ENCODE measurements at regions not wholly inside any gene's neighbourhood (a gene's known extent, or its start where the extent isn't known, plus 50 kb on each side); places are given as distances from the start of the nearest gene placed in this dataset.

- Histone ChIP-seq H3K27ac (no peak overlapping the region), H3K36me3 (no peaks in the 10 kb centered on the region), H3K9me3 (no peaks in the 10 kb centered on the region), H3K4me1 (no peaks in the 10 kb centered on the region), H3K27me3 (no peaks in the 10 kb centered on the region), H3K4me3 (no peak overlapping the region)
- peak; percentile 36 for DNase-seq (ENCODE audit: low spot score)
- TF ChIP-seq, protein P1, sequence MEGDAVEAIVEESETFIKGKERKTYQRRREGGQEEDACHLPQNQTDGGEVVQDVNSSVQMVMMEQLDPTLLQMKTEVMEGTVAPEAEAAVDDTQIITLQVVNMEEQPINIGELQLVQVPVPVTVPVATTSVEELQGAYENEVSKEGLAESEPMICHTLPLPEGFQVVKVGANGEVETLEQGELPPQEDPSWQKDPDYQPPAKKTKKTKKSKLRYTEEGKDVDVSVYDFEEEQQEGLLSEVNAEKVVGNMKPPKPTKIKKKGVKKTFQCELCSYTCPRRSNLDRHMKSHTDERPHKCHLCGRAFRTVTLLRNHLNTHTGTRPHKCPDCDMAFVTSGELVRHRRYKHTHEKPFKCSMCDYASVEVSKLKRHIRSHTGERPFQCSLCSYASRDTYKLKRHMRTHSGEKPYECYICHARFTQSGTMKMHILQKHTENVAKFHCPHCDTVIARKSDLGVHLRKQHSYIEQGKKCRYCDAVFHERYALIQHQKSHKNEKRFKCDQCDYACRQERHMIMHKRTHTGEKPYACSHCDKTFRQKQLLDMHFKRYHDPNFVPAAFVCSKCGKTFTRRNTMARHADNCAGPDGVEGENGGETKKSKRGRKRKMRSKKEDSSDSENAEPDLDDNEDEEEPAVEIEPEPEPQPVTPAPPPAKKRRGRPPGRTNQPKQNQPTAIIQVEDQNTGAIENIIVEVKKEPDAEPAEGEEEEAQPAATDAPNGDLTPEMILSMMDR (IDR thresholded peaks at IDR 0.05): no peak
Observed at GRCh38 chr20:24745206-24745605, 203.9 kb upstream of the CST7 start.

DNA sequence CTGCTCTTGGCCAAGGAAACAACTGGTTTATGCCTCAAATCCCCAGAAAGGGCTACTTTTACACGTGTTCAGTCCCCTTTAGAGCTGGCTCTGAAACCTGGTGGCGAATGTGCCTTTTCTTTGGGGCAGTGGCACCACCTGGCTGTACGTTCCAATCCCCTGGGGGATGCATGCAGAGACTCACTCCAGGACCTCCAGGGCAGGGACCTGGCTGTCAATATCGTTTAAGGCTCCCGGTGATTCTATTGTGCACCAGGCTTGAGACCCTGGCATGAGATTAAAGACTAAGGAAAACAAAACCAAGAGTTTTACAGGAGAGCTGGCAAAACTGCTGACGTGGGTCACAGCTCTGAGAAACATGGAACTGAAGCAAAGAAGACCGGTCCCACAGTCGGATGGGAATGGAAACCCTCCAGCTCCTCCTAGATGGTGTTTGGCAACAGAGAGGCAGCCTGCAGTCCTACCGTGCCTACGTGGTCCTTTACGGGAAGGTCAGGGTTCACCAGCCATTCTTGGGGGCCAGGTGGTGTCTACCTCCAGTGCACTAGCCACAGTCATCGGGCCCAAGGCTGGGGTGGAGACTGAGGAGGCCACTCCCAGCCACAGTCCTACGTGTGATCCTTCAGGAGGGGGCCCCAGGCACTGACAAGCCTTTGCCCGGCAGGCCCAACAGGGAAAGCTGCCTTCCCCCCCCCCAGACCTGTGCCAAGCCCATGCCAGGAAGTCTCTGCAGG, 203.3 kb upstream of the CST7 start:
- no peaks in the 10 kb centered on the region for H3K27me3 ChIP-seq
- no peak overlapping the region for H3K27ac ChIP-seq
- no peaks in the 10 kb centered on the region for H3K4me1 ChIP-seq
- H3K9me3 ChIP-seq: no peaks in the 10 kb centered on the region
- TF ChIP-seq, protein P1 (IDR thresholded peaks at IDR 0.05): no peak
- H3K36me3 ChIP-seq: no peaks in the 10 kb centered on the region
- no peak overlapping the region for H3K4me3 ChIP-seq
- peak; percentile 36 for DNase-seq (ENCODE audit: low spot score)

- no peaks in the 10 kb centered on the region for H3K36me3 ChIP-seq
- H3K27me3 ChIP-seq: no peaks in the 10 kb centered on the region
- H3K9me3 ChIP-seq: no peaks in the 10 kb centered on the region
- TF ChIP-seq, protein P1 (IDR thresholded peaks at IDR 0.05): no peak
- H3K4me3 ChIP-seq: no peak overlapping the region
- no peak overlapping the region for H3K27ac ChIP-seq
- H3K4me1 ChIP-seq: no peaks in the 10 kb centered on the region
- peak; percentile 47 for DNase-seq (ENCODE audit: low spot score)
Observed at GRCh38 chr20:24746351-24746685, 202.8 kb upstream of the CST7 start.

DNA sequence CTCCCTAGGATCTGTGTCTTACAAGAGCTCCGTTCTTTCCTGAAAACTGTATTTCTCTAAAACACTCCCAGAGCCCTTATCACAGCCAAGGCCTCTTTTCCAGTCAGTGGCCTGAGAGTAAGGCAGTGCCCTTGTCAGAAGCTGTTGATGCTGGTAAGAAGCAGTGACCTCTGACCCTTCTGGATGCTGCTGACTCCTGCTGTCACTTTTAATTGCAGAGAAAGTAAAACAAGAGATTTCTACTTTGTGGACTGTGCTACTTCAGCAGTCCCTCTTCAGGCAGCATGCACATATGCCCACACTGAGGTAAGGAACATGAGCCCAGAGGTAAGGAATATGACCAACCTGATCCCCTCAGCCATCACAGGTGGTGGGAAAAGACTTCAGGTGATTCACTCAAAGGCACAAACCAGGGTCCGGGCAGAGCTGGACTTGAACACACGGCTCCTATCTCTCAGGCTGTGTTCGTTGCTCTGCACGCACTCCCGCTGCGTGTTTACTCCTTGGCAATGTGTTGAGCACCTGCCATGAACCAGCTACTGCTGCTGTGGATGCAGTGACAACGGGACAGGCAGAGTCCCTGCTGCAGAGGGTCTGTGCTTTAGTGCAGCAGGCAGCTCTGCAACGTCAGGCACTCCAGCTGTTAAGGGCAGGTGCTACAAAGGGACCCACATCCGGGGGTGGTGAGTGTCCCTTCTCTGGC, 201.9 kb upstream of the CST7 start:
- DNase-seq (ENCODE audit: low spot score): no peak
- Histone ChIP-seq H3K4me1 (no peaks in the 10 kb centered on the region), H3K4me3 (no peak overlapping the region), H3K27me3 (no peaks in the 10 kb centered on the region), H3K36me3 (no peaks in the 10 kb centered on the region), H3K9me3 (no peaks in the 10 kb centered on the region), H3K27ac (no peak overlapping the region)
- TF ChIP-seq, protein P1 (IDR thresholded peaks at IDR 0.05): no peak

GRCh38 chr20:24747881-24748595, 201.0 kb upstream of the CST7 start:
- Histone ChIP-seq H3K9me3 (no peaks in the 10 kb centered on the region), H3K27me3 (no peaks in the 10 kb centered on the region), H3K4me3 (no peak overlapping the region), H3K36me3 (no peaks in the 10 kb centered on the region), H3K4me1 (no peaks in the 10 kb centered on the region), H3K27ac (no peak overlapping the region)
- TF ChIP-seq, protein P1 (IDR thresholded peaks at IDR 0.05): no peak
- no peak for DNase-seq (ENCODE audit: low spot score)

Measured in right atrium auricular region (tissue), 2 donors.